HTR-8/SVneo (cell line): ENCODE measurements at regions not wholly inside any gene's neighbourhood (a gene's known extent, or its start where the extent isn't known, plus 50 kb on each side); places are given as distances from the start of the nearest gene placed in this dataset.

Source experiments
- DNase-seq: peaks from one replicate; pipeline ENCODE4 v3.0.0; 2011; ENCODE audit warnings: low spot score, mixed read lengths; ENCODE audit not compliant: insufficient read length
- FAIRE-seq: peaks from 2 replicates; lab custom pipeline; 2011; peaks lifted over from hg19 to GRCh38; lab: Jason Lieb, UNC

DNA sequence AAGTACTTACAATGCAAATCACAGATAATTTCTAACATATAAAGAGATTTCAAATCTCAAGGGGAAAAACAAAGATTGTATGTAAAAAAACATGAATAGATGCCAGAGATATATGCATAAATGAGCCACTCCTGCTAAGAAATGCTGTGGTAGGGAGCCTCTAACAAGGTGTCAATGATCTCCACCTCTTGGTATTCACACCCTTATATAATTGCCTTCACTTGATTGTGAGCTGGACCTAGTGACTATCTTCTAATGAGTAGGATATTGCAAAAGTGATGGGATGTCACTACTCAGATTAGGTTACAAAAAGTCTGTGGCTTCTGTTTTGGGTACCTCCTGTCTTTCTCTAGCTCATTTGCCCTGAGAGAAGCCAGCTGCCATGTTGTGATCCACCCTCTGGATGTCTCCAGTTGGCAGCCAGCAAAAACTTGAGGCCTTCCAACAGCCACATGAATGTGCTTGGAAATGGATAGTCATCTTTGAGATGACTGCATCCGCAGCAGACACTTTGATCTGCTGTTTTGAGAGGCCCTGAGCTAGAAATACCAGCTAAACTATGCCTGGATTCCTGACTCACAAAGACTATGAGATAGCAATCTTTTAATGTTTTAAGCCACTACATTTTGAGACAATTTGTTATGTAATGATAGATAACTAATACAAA is 196.1 kb upstream of the FGGY start:
- no peak for DNase-seq
- no peak for FAIRE-seq

DNA sequence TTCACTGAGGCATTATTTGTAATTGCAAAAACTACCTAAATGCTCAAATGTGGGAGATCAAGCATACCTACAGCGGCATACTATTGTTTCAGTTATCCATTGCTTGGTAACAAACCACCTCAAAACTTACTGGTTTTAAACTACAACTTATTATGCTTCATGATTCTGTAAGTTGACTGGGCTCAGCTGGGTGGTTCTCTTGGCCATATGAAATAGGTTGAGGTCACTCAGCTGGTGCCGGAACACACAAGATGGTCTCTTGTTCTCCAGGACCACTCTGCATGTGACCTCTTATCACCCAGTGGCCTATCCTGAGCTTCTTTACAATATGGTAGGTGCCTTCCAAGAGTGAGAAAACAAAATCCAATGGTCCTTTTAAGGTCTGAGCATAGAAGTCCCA is 195.4 kb upstream of the FGGY start:
- no peak for DNase-seq
- no peak for FAIRE-seq

DNA sequence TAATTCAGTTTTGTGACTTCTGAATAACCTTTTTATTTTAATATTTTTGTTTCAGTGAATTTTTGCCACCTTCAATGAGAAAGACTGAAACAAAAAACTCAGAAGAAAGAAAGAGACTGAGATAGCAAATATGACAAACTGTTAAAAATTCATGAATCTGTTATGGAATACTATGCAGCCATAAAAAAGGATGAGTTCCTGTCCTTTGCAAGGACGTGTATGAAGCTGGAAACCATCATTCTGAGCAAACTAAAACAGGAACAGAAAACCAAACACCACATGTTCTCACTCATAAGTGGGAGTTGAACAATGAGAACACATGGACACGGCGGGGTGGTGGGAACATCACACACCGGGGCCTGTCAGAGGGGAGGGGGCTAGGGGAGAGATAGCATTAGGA is 193.4 kb upstream of the FGGY start:
- FAIRE-seq (no peak), DNase-seq (no peak)

DNA sequence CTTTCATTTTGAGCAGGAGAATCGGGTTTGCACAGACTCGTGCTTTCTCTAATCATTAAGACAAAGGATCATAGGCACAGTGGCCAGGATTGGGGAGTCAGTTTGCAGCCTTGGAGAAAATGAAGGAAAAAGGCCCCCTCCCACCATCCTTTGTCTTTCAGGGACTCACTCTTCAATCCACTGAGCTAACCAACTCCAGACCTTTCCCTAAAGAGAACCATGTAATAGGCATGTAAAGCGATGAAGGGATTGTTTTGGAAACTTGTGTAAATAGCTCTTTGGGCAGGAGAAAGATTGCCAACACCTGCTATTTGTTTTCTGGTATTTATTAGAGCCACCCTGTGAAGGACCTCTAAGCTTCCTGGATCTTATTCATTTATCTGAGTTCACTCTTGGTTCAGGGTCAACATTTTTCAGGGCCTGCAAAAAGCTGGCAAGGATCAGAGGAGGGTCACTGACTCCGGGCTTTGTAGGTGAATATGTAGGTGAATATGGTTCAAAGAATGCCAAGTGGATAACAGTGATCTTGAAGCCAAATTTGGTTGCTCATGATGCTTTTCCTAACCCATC is 192.6 kb upstream of the FGGY start:
- DNase-seq (no peak), FAIRE-seq (no peak)

DNA sequence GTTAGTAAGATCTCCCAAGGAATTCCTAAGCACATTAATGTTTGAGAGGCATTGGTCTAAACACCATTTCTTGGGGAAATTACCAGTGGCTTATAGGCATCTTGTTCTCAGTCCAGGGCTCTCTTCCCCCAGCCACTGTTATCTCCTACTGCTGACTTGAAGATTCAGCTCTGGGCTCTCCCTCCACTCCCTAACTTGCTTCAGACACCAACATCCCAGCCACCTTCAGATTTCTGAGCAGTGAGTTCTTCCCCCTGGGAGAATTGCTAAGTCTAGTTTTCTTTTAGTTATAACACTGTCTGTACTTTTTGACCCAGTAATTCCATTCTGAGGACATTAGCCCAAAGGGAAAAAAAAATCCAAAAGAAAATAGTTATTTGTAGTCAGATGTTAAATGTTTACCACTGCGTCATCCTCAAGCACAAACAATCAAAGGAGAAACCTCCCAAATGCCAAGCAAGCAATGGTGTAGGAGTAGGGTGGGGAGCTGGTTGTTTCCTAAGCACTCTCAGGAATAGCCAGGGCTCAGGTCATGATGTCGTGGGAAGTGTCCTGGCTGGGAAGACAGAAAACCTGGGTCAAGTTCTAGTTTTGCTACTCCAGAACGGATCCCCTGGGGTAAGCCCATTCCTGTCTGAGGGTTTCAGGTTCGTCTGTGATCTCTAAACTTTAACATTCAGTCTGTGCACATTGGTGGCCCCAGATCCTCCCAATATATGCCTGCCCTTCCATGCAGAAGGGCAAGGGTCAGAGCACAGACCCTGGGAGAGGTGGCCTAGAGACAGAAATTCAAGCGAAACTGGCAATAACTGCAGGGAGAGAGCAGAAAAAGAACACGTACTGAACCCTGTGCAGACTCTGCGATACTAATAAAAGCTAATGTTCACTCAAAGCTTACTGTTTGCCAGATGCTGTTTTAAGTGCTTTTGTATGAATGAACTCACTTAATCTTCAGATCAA is 191.1 kb upstream of the FGGY start:
- FAIRE-seq (no peak), DNase-seq (no peak)

DNA sequence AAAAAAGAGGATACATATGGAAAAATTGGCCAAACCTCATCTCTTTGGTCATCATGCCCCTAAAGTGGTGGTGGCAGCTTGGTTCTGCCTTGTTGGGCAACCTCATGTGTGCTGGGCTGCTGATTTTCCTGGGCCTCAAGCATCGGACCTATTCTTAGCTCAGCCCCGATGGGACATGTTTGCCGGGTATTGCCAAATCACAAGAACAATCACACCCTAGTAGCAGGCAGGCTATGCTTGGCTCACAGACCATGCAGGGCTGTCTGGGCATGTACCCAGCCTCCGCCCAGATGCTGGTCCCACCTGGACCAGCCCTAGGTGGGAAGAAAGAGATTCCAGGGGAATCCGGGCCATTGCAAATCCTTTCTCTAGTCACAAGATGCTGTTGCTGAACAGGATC is 189.4 kb upstream of the FGGY start:
- no peak for DNase-seq

DNA sequence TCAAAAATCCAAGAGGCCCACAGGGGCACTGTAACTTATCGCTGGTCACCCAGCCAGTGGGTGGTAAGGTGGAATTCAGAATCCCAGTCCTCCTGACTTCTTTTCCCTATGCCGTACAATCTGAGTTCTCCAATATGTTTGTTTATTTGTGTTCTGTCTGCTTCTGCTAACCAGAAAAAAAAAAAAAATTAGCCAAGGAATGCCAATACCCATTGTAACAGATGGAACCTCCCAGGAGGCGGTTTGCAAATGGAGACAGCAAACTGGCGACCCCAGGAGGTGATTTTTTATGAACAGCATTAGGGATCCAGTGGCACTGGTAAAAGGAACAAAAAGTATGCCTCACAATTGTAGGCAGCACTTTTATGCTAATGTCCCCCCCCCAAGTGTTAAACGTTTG is 189.0 kb upstream of the FGGY start:
- no peak for FAIRE-seq

More for the DNA sequence above, 189.4 kb upstream of the FGGY start:
- no peak for FAIRE-seq

DNA sequence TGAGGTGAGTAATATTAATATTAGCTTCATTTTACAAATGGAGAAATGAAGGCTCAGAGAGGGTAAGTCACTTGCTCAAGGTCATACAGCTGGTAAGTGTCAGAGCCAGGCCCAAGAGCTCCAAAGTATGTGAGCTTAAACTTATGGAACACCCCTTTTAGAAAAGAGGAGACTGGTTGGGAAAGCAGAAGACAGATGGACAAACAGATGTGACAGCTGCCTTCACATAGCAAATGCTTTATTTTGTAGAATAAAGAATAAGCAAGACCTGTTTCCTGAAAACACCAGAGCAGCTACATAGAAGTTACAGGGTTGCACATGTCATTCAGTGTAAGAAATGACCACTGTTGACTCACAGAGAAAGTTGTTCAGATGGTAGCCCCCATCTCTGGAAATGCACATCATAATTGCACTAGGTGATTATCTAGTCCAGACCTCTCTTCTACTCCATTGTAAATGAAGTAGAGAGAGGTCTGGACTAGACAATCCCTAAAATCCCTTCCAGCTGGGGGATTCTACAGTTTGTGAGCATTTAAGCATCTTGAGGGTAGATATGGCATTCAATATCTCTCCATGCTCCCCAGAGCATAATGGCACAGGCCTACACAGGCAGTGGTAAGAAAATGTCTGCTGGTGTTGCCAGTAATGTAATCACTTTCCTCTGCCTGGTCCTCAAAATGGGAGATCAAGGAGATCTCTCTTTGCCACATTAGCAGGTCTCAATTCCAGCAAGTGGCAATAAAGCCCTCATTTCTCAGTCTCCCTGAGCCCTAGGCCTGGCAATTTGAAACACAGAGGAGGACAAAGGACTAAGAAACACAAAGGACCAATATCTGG is 188.2 kb upstream of the FGGY start:
- DNase-seq = no peak

More for the DNA sequence above, 189.0 kb upstream of the FGGY start:
- no peak for DNase-seq

DNA sequence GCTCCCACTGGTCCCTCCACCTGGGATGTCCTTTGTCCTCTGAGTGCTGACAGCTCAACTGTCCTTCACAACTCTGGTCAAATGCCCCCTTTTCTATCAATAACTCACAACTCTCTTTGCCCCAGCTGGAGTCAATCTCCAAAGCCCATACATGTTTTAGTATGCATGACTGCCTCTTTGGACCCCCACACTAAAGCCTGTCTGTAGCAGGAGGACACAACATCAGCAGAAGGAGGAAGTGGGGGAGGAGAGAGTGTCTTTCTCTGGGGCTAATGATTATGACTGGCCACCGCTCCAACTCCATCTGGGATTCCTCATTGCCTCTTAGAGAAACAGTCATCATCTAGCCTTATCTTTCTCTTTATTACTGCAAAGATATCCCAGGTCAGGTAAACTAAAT is 186.6 kb upstream of the FGGY start:
- DNase-seq (no peak), FAIRE-seq (no peak)

More for the DNA sequence above, 188.2 kb upstream of the FGGY start:
- FAIRE-seq = no peak

DNA sequence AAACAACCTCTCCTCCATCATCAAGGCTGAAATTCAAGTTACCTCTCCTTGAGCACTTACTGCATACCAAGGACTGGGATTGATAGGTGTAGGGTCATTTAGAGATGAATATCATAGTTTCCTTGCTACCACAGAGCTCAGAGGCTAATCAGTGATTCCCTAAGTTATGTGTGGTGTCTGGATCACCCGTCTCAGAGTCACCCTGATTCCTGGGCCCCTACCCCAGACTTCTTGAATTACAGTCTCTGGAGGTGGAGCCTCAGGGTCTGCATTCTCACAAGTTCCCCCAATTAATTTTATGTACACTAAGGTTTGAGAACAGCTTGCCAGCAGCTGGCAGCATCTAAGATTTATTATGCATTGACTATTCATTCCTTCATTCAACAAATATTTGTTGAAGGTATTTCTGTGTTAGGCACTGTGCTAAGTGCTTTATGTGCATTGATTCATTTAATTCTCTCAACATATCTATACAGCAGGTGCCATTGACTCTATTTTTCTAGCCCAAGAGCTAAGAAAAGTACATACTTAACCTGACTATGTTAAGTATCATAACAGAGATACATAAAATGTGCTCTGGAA is 182.9 kb upstream of the FGGY start:
- no peak for DNase-seq
- FAIRE-seq = no peak

DNA sequence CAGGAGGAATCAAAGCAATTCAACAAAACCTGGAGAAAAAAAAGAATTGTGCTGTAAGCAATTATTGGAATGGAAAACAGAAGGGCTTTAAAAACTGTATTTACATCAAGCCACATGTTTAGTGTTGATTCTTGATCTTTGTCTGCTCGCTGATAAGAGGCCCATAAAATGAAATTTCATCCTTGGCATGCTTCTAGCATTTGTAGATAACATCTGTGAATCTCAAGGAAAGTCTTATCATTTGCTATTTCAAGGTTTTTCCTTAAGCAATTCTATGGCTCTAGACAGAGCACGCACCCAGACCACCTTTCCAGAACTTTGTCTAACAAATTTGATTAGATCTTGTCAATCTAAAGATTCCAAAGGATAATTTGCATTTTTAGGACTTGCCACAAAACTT is 181.0 kb upstream of the FGGY start:
- DNase-seq (no peak), FAIRE-seq (no peak)

DNA sequence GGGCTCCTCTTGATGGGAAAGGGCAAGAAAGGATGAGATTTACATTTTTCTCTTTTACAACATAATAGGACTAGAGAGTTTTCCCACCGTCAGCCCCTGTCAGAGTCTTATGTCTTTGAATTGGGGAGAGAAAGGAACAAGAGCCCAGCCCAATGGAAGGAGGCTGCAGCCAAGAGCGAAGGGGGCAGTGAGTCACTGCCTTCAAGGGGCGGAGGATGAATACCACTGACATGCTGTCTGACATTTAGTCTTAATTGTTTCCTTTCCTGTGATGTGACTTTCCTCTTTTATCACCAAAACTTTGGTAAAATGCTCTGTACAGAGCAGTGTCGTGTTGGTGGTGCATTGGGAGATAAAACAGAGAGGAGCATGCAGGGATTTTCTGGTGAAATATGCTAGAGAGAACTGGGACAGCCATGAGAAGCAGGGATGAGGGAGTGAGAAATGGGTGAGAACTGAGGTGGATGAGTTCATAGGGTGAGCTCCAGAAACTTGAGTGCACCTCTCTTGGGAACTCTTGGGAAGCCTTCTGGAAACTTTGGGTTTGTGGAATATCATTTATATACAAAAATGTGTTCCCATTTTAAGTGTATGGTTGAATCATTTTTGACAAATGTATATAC is 179.9 kb upstream of the FGGY start:
- FAIRE-seq (peak; percentile 36), DNase-seq (peak; percentile 21)

DNA sequence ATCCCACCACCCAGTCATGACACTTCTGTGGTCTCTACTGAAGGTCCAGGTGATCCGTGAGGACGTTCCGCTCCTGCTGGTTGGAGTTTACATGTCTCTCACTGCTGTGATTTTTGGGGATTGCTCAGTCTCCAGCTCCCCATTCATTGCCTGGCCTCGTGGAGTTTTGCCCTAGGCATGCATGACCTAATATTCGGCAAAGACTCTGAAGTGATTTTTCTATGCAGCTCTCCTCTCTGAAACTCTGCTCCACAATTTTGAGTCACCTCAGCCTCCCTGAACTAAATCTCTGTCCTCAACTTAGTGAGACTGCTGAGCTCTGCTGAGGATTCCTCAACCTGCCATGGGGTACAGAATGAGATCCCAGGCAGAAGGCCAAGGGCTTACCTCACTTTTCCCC is 174.4 kb upstream of the FGGY start:
- no peak for FAIRE-seq
- no peak for DNase-seq

DNA sequence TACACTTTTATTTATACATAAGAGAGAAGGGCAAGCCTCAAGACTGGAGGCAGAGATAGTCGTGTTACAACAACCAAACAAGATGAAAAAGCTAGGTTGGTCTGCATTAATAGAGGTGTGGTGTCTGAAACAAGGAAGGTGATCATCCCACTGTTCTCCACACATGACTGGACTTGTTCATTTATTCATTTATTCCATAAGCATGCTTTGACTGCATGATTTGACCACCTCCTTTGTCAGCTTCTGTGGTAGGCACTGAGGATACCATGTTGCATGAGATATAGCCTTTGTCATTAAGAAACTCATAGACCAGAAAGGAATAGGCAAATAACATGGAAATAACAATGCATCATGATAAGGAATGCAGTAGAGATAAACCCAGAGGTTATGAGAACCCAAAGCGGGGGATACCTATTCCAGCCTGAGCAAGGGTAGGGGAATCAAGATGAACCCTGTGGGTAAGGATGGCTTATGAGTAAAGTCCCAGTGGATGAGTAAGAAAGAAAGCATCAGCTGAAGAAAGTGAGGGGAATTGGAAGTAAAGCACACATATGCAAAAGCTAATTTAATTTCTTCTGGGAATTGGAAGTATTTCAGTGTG is 173.7 kb upstream of the FGGY start:
- DNase-seq (no peak), FAIRE-seq (no peak)

DNA sequence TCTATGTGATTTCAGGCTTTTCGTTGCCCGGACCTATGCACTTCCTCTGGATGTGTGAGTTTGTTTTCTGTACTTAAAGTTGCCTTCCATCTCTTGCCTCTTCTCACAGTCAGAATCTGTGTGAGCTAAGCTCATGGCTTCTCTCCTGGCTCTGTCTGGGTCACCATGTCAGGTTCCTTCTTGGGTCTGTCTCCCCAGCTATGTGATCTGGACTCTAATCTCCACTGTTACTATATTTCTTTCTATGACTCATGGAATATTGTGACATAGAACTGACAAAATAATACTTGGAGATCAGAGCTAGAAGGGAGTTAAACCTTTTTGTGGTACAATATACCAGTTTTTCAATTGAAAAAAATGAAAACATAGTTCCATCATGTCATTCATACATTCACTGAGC is 172.7 kb upstream of the FGGY start:
- DNase-seq (no peak), FAIRE-seq (no peak)

DNA sequence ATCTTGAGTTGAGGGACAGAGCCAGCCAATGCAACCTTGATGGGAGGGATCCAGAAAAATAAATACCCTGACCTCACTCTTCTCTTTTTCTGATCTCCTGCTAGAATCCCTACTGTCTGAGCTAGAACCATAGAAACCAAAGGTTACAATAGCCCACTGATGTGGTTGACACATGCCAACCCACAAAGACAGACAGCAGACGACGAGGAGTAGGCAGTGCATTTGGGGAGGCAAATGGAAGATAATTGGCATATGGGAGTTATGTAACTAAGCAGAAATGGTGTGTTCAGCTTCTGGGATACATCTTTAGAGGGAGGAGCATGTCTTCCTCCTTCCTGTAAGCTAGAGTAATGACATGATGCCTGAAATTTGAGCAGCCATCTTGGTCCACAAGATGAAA is 171.7 kb upstream of the FGGY start:
- FAIRE-seq (no peak), DNase-seq (no peak)

DNA sequence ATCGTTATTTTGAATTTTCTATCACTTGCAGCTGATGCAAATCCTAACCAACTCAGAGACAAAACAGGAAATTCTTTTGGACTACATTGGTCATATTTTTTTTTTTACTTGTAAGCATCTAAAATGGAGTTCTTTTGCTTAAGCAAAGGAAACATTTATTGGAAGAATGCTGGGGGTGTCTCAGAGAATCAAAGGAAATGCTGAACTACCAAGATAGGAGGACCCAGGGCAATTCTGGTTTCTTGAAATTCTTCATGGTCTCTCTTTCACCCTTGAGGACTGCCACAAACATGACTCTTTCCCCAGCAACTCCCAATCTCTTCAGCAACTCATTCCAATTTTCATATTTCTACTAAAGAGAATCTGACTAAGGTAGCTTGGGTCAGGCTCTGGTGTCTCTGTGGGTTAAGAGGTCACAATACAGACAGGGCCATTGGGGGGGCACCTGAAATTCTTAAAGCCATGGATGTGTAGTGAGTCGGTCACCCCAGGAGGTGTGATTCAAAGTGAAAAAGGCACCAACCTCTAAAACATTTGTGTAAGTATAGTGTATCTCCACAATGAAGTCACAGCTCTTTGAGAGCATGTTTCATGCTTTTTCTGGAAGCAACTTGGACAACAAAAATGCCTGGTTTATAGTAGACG is 171.1 kb upstream of the FGGY start:
- FAIRE-seq (no peak), DNase-seq (no peak)

DNA sequence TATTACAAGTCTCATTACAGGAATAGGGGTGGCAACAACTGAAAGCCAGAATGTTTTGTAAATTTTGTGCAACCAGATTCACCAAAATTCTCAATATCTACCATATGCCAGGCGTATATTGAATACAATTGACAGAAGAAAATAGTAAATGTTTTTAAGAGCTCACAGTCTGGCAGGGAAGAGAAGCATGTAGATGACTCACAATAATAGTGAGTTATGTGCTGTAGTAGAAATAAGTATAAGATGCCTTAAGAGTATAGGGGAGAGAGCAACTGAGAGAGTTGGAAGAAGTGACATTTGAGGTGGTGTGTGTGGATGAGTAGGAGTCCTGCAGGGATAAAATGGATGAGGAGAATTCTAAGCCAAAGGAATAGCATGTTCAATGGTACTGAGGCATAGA is 170.5 kb upstream of the FGGY start:
- FAIRE-seq = no peak
- no peak for DNase-seq
